Spleen (tissue), 7 donors: ENCODE measurements at regions not wholly inside any gene's neighbourhood (a gene's known extent, or its start where the extent isn't known, plus 50 kb on each side); places are given as distances from the start of the nearest gene placed in this dataset.

Source experiments
- POLR2A ChIP-seq, 3 donors: fragments of 450-650 bp; IDR thresholded peaks; one replicate each; pipeline ENCODE4 v1.5.1; 2017; ENCODE audit warnings: antibody characterized with exemption in 3 of 3, mild to moderate bottlenecking in 1 of 3
- POLR2AphosphoS5 ChIP-seq, 3 donors: sonication (generic); formaldehyde crosslinking; IDR thresholded peaks; one replicate each; pipeline ENCODE4 v1.5.1; 2017; ENCODE audit warnings: antibody characterized with exemption in 3 of 3
- TF ChIP-seq, protein P1 (sequence below), 11 experiments: fragments of 200-600 bp in 7 of 11; fragments of 450-650 bp in 4 of 11; sonication (generic) in 4 of 11; IDR thresholded peaks in 8 of 11; conservative IDR thresholded peaks in 3 of 11; 1 replicate in 7 of 11; 2 replicates in 4 of 11; pipeline versions ENCODE4 v1.4.0 to v1.8.0; 2016 to 2021; ENCODE audit warnings: antibody characterized with exemption in 11 of 11, inconsistent platforms in 4 of 11, mild to moderate bottlenecking in 1 of 11
- donor health status: DM: no; HTN: no; CAD: no; lungs with moderate emphysema.
- donor health status: DM: no; HTN: no; CAD: no.
- donor health status: DM: no; HTN: no; CAD: no.

DNA sequence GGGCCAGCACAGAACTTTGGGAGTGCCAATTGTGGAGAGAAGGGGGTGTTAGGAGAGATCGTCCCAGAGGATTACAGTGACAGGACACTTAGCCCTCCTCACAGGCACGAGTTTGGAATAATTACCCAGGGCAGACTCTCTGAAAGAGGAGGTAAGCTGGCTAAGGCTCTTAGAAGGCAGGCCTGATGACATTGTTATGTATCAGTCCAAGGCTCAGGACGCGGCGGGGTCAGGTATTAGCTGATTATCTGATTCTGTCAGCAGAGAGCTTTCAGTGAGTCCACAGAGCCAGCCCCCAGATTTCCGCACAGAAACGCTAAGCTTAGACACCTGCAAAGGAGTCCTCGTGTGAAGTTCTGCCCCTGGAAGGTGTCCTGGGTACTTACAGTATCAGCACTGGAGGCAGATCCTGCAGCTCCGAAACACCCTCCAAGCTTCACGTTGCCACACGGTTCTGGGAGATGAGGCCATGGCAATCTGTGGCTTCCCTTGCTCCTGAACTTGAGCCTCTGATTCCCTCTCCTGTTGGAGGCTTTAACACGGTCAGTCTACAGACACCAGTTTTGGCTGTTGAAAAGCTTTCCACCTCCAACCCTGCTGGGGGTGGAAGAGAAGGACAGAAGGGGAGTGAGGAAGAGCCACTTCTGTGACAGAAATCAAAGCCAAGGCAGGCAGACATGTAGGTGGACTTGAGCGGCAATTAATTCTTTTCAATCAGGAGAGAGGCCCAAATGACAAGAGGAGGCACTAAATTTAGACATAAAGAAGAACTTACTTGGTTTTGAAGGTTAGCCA lies 123.6 kb upstream of the CADM1 start:
- TF ChIP-seq, protein P1, sequence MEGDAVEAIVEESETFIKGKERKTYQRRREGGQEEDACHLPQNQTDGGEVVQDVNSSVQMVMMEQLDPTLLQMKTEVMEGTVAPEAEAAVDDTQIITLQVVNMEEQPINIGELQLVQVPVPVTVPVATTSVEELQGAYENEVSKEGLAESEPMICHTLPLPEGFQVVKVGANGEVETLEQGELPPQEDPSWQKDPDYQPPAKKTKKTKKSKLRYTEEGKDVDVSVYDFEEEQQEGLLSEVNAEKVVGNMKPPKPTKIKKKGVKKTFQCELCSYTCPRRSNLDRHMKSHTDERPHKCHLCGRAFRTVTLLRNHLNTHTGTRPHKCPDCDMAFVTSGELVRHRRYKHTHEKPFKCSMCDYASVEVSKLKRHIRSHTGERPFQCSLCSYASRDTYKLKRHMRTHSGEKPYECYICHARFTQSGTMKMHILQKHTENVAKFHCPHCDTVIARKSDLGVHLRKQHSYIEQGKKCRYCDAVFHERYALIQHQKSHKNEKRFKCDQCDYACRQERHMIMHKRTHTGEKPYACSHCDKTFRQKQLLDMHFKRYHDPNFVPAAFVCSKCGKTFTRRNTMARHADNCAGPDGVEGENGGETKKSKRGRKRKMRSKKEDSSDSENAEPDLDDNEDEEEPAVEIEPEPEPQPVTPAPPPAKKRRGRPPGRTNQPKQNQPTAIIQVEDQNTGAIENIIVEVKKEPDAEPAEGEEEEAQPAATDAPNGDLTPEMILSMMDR (IDR thresholded peaks at IDR 0.05 in 8 of 11, conservative IDR thresholded peaks at IDR 0.05 in 3 of 11): no peak
- TF ChIP-seq POLR2A (IDR thresholded peaks at IDR 0.05) (no peak), POLR2AphosphoS5 (IDR thresholded peaks at IDR 0.05) (no peak)
